ENCODE measurements at regions not wholly inside any gene's neighbourhood (a gene's known extent, or its start where the extent isn't known, plus 50 kb on each side); places are given as distances from the start of the nearest gene placed in this dataset.

- no peak for DNase-seq (ENCODE audit: low read depth)
- TF ChIP-seq CTCF (IDR thresholded peaks at IDR 0.05; ENCODE audit: low read length, missing control alignments), result no peak
Measured at GRCh38 chr20:52677216-52677615, 294.9 kb upstream of the TSHZ2 start.

GRCh38 chr20:52676283-52676995 is 295.7 kb upstream of the TSHZ2 start:
- no peak overlapping the region for H3K4me3 ChIP-seq (replicated peaks; ENCODE audit: low read depth, low read length)
- TF ChIP-seq CTCF (IDR thresholded peaks at IDR 0.05; ENCODE audit: low read length, missing control alignments), result no peak
- no peak for DNase-seq (ENCODE audit: low read depth)

More at GRCh38 chr20:52677216-52677615, 294.9 kb upstream of the TSHZ2 start:
- no peak overlapping the region for H3K4me3 ChIP-seq (replicated peaks; ENCODE audit: low read depth, low read length)

GRCh38 chr20:52675375-52675774 is 296.8 kb upstream of the TSHZ2 start:
- DNase-seq (ENCODE audit: low read depth), result no peak
- TF ChIP-seq CTCF (IDR thresholded peaks at IDR 0.05; ENCODE audit: low read length, missing control alignments), result no peak
- no peak overlapping the region for H3K4me3 ChIP-seq (replicated peaks; ENCODE audit: low read depth, low read length)

- TF ChIP-seq CTCF (IDR thresholded peaks at IDR 0.05; ENCODE audit: low read length, missing control alignments), result no peak
- no peak overlapping the region for H3K4me3 ChIP-seq (replicated peaks; ENCODE audit: low read depth, low read length)
- no peak for DNase-seq (ENCODE audit: low read depth)
Measured at GRCh38 chr20:52668626-52669025, 303.5 kb upstream of the TSHZ2 start.

GRCh38 chr20:52667358-52667757 is 304.8 kb upstream of the TSHZ2 start:
- no peak for TF ChIP-seq CTCF (IDR thresholded peaks at IDR 0.05; ENCODE audit: low read length, missing control alignments)
- no peak overlapping the region for H3K4me3 ChIP-seq (replicated peaks; ENCODE audit: low read depth, low read length)
- no peak for DNase-seq (ENCODE audit: low read depth)

GRCh38 chr20:52665441-52665840 is 306.7 kb upstream of the TSHZ2 start:
- H3K4me3 ChIP-seq (replicated peaks; ENCODE audit: low read depth, low read length), result no peak overlapping the region
- DNase-seq (ENCODE audit: low read depth), result no peak
- no peak for TF ChIP-seq CTCF (IDR thresholded peaks at IDR 0.05; ENCODE audit: low read length, missing control alignments)

- H3K4me3 ChIP-seq (replicated peaks; ENCODE audit: low read depth, low read length), result no peak overlapping the region
- TF ChIP-seq CTCF (IDR thresholded peaks at IDR 0.05; ENCODE audit: low read length, missing control alignments), result no peak
- no peak for DNase-seq (ENCODE audit: low read depth)
Measured at GRCh38 chr20:52655395-52655794, 316.8 kb upstream of the TSHZ2 start.
